Endothelial cell of umbilical vein (primary cell): ENCODE measurements at regions not wholly inside any gene's neighbourhood (a gene's known extent, or its start where the extent isn't known, plus 50 kb on each side); places are given as distances from the start of the nearest gene placed in this dataset.

ENCODE experiments used
- BruUV-seq: library from RNA; stranded (reverse); fragments of 400-500 nt; replicated peaks from 2 replicates; lab custom pipeline; 2021; lab: Mats Ljungman, UMichigan
- CTCF ChIA-PET: fragments of 300-600, 350-600 bp; sonication (Branson Sonifier 250); formaldehyde crosslinking; loops from one replicate; lab custom pipeline; 2021; ENCODE audit warnings: antibody characterized with exemption, inconsistent platforms; lab: Charles Lee
- POLR2A ChIA-PET: fragments of 300-600, 350-600 bp; sonication (Branson Sonifier 250); formaldehyde crosslinking; loops from one replicate; lab custom pipeline; 2021; ENCODE audit warnings: antibody characterized with exemption, inconsistent platforms; lab: Charles Lee
- DNase-seq: peaks from one replicate; pipeline ENCODE4 v3.0.0-alpha.2; 2011; ENCODE audit warnings: low read depth, low spot score
- FAIRE-seq: peaks from 2 replicates; lab custom pipeline; 2011; peaks lifted over from hg19 to GRCh38; lab: Jason Lieb, UNC
- H2AFZ ChIP-seq: 2 replicates; pipeline ENCODE4 v1.6.0; 2012; ENCODE audit warnings: low read depth, low read length, control low read depth, inconsistent platforms
- H3K27ac ChIP-seq: 2 replicates; pipeline ENCODE4 v1.5.1; 2011; ENCODE audit warnings: low read depth, mild to moderate bottlenecking, control low read depth, low read length, moderate library complexity; ENCODE audit not compliant: insufficient read depth
- H3K27me3 ChIP-seq, 2 experiments: 2 replicates each; pipeline versions ENCODE4 v1.6.0 to v1.6.1; 2011; ENCODE audit warnings: low read length in 2 of 2, mixed read lengths in 1 of 2; ENCODE audit not compliant: control insufficient read depth in 2 of 2, insufficient read depth in 2 of 2
- H3K36me3 ChIP-seq, 2 experiments: 2 replicates in 1 of 2; 3 replicates in 1 of 2; pipeline ENCODE4 v1.5.1; 2011; ENCODE audit warnings: low read length in 2 of 2, mild to moderate bottlenecking in 1 of 2, moderate library complexity in 1 of 2; ENCODE audit not compliant: control insufficient read depth in 2 of 2, insufficient read depth in 2 of 2; ENCODE audit errors: extremely low read depth in 1 of 2
- H3K4me1 ChIP-seq: 3 replicates; pipeline ENCODE4 v1.5.1; 2011; ENCODE audit warnings: mild to moderate bottlenecking, low read length; ENCODE audit not compliant: control insufficient read depth, insufficient read depth; ENCODE audit errors: extremely low read depth
- H3K4me2 ChIP-seq: 2 replicates; pipeline ENCODE4 v1.6.1; 2011; ENCODE audit warnings: low read length, control low read depth, mixed read lengths; ENCODE audit not compliant: insufficient read depth
- H3K4me3 ChIP-seq, 3 experiments: fragments of 200-600 bp in 1 of 3; sonication (generic), shearing (Covaris generic) in 1 of 3; replicated peaks in 1 of 3; 2 replicates each; pipeline ENCODE4 v1.5.1; 2011 to 2016; ENCODE audit warnings: control low read depth in 3 of 3, low read length in 3 of 3, mild to moderate bottlenecking in 2 of 3, inconsistent platforms in 1 of 3, low read depth in 1 of 3, moderate library complexity in 1 of 3; ENCODE audit not compliant: insufficient read depth in 1 of 3
- H3K79me2 ChIP-seq: 2 replicates; pipeline ENCODE4 v1.6.0; 2012; ENCODE audit warnings: low read length, inconsistent platforms; ENCODE audit not compliant: control insufficient read depth, insufficient read depth
- H3K9ac ChIP-seq: replicated peaks from 2 replicates; pipeline ENCODE3; 2011; ENCODE audit warnings: low read length, control low read depth; ENCODE audit not compliant: insufficient read depth; ENCODE audit errors: extremely low read depth
- H3K9me1 ChIP-seq: replicated peaks from 3 replicates; pipeline ENCODE4 v1.6.0; 2011; ENCODE audit warnings: mild to moderate bottlenecking, low read length; ENCODE audit not compliant: control insufficient read depth, insufficient read depth; ENCODE audit errors: extremely low read depth
- H3K9me3 ChIP-seq: replicated peaks from 2 replicates; pipeline ENCODE4 v1.5.1; 2012; ENCODE audit warnings: low read length, inconsistent platforms; ENCODE audit not compliant: control insufficient read depth, insufficient read depth
- H4K20me1 ChIP-seq: replicated peaks from 2 replicates; pipeline ENCODE3; 2011; ENCODE audit warnings: mild to moderate bottlenecking, low read length; ENCODE audit not compliant: control insufficient read depth, insufficient read depth; ENCODE audit errors: extremely low read depth
- CTCF ChIP-seq, 2 donors: IDR thresholded peaks; 1 replicate in 1 of 2; 2 replicates in 1 of 2; pipeline ENCODE4 v1.5.1; 2011; ENCODE audit warnings: low read length in 2 of 2, mild to moderate bottlenecking in 2 of 2, moderate library complexity in 2 of 2, control low read depth in 1 of 2, inconsistent platforms in 1 of 2, low read depth in 1 of 2; ENCODE audit not compliant: insufficient read depth in 1 of 2; ENCODE audit errors: extremely low read depth in 1 of 2
- EZH2 ChIP-seq: IDR thresholded peaks from 2 replicates; pipeline ENCODE4 v1.6.1; 2012; ENCODE audit warnings: borderline replicate concordance, low read depth, mild to moderate bottlenecking, moderate library complexity, low read length, inconsistent platforms; ENCODE audit not compliant: severe bottlenecking
- FOS ChIP-seq: IDR thresholded peaks from 2 replicates; pipeline ENCODE4 v1.6.1; 2011; ENCODE audit warnings: mild to moderate bottlenecking, low read length, moderate library complexity, borderline replicate concordance; ENCODE audit not compliant: insufficient read depth
- GATA2 ChIP-seq: IDR thresholded peaks from 2 replicates; pipeline ENCODE4 v1.7.0; 2011; ENCODE audit warnings: low read depth, mild to moderate bottlenecking, moderate library complexity, mixed read lengths, low read length; ENCODE audit not compliant: insufficient read length, insufficient read depth
- JUN ChIP-seq: IDR thresholded peaks from 2 replicates; pipeline ENCODE4 v1.6.1; 2011; ENCODE audit warnings: borderline replicate concordance, low read depth; ENCODE audit not compliant: insufficient read length, insufficient read depth
- MAX ChIP-seq: IDR thresholded peaks from 2 replicates; pipeline ENCODE4 v1.6.1; 2011; ENCODE audit not compliant: insufficient read depth, insufficient read length
- MYC ChIP-seq: IDR thresholded peaks from one replicate; pipeline ENCODE4 v1.6.1; 2011; ENCODE audit warnings: mild to moderate bottlenecking, low read depth, low read length
- POLR2A ChIP-seq: IDR thresholded peaks from 2 replicates; pipeline ENCODE4 v1.6.1; 2012; ENCODE audit warnings: low read depth, mild to moderate bottlenecking, control low read depth, low read length
- POLR2AphosphoS5 ChIP-seq: IDR thresholded peaks from 2 replicates; pipeline ENCODE4 v1.6.1; 2012; ENCODE audit warnings: low read depth, mild to moderate bottlenecking, control low read depth, low read length, moderate library complexity; ENCODE audit not compliant: insufficient read depth
- dilution Hi-C: fragments of 300-500 bp; cut with MboI; formaldehyde crosslinking; loops from one replicate; pipeline ENCODE4 v1.15.0; 2019; ENCODE audit warnings: low sequenced_read_pairs; ENCODE audit not compliant: extremely low pct_ligation_motif_present
- intact Hi-C: fragments of 100-400 bp; cut with micrococcal nuclease; formaldehyde crosslinking; loops from one replicate; pipeline ENCODE4 v1.10.0; 2022

GRCh38 chr12:91507754-91508153 lies 325.1 kb upstream of the DCN start:
- BruUV-seq, result no TSS peak
- CTCF ChIA-PET, result interaction anchor here (1.0 to 1.4 kb wide), 2 partner anchors 9 to 12 kb away, joined by 3 to 4 read pairs; no protein-coding TSS in a partner anchor
- Histone ChIP-seq H3K4me3 (no peak overlapping the region), H3K36me3 (no peaks in the 10 kb centered on the region), H3K9me3 (no peaks in the 10 kb centered on the region), H2AFZ (no peak overlapping the region), H4K20me1 (no peaks in the 10 kb centered on the region), H3K27me3 (no peaks in the 10 kb centered on the region), H3K27ac (no peak overlapping the region), H3K9me1 (no peaks in the 10 kb centered on the region), H3K4me1 (peaks cover 3% of the 10 kb centered on the region), H3K9ac (no peak overlapping the region), H3K79me2 (no peaks in the 10 kb centered on the region), H3K4me2 (no peak overlapping the region)
- peak; percentile 4 for FAIRE-seq
- TF ChIP-seq MYC (no peak), CTCF (IDR thresholded peaks at IDR 0.05; ENCODE audit: extremely low read depth in 1 of 2, insufficient read depth in 1 of 2, low read depth in 1 of 2, low read length in 2 of 2) (no peak), POLR2AphosphoS5 (no peak), JUN (peak; percentile 3), MAX (no peak), FOS (no peak), EZH2 (no peak), GATA2 (no peak), POLR2A (no peak)
- dilution Hi-C loops, result no loop called here
- POLR2A ChIA-PET, result no interaction called here
- peak; percentile 73 for DNase-seq
- intact Hi-C loops, result no loop called here
